Activated naive CD4-positive, alpha-beta T cell treated with Interleukin-2 at 50 U/mL for 16 hours (primary cell): ENCODE measurements at regions not wholly inside any gene's neighbourhood (a gene's known extent, or its start where the extent isn't known, plus 50 kb on each side); places are given as distances from the start of the nearest gene placed in this dataset.
"Not testable (repeated sequence)": the region's sequence is repeated elsewhere in the genome, so short reads cannot be mapped to it uniquely, and the experiment has no call there.

Source experiments
- DNase-seq: peaks from one replicate; pipeline ENCODE4 v3.0.0-alpha.2; 2020

- DNase-seq: no peak
These were observed 350.9 kb upstream of the PKN2 start for GRCh38 chr1:88333086-88333695.

- no peak for DNase-seq
These were observed 342.6 kb upstream of the PKN2 start for GRCh38 chr1:88341447-88341846.

- DNase-seq: not testable (repeated sequence)
These were observed 342.0 kb upstream of the PKN2 start for GRCh38 chr1:88342081-88342480.

GRCh38 chr1:88350648-88351047 lies 333.4 kb upstream of the PKN2 start:
- no peak for DNase-seq

- no peak for DNase-seq
These were observed 332.1 kb upstream of the PKN2 start for GRCh38 chr1:88351960-88352359.

GRCh38 chr1:88354256-88354655 lies 329.8 kb upstream of the PKN2 start:
- DNase-seq: no peak

GRCh38 chr1:88357729-88358128 lies 326.3 kb upstream of the PKN2 start:
- no peak for DNase-seq

GRCh38 chr1:88371436-88372023 lies 312.5 kb upstream of the PKN2 start:
- DNase-seq: no peak

- no peak for DNase-seq
These were observed 308.1 kb upstream of the PKN2 start for GRCh38 chr1:88375977-88376376.

- DNase-seq: no peak
These were observed 307.7 kb upstream of the PKN2 start for GRCh38 chr1:88376421-88376820.

GRCh38 chr1:88378560-88378959 lies 305.5 kb upstream of the PKN2 start:
- DNase-seq: no peak

GRCh38 chr1:88394958-88395357 lies 289.1 kb upstream of the PKN2 start:
- DNase-seq: no peak

GRCh38 chr1:88398338-88398737 lies 285.7 kb upstream of the PKN2 start:
- DNase-seq: no peak

GRCh38 chr1:88399690-88400089 lies 284.4 kb upstream of the PKN2 start:
- no peak for DNase-seq

- no peak for DNase-seq
These were observed 282.8 kb upstream of the PKN2 start for GRCh38 chr1:88401313-88401712.

GRCh38 chr1:88404582-88404981 lies 279.5 kb upstream of the PKN2 start:
- no peak for DNase-seq

GRCh38 chr1:88407248-88407647 lies 276.8 kb upstream of the PKN2 start:
- DNase-seq: no peak

GRCh38 chr1:88421997-88422396 lies 262.1 kb upstream of the PKN2 start:
- no peak for DNase-seq

GRCh38 chr1:88433556-88433955 lies 250.5 kb upstream of the PKN2 start:
- no peak for DNase-seq

GRCh38 chr1:88434836-88435235 lies 249.2 kb upstream of the PKN2 start:
- DNase-seq: no peak

GRCh38 chr1:88441022-88441421 lies 243.1 kb upstream of the PKN2 start:
- no peak for DNase-seq

- DNase-seq: no peak
These were observed 232.2 kb upstream of the PKN2 start for GRCh38 chr1:88451856-88452255.

- DNase-seq: no peak
These were observed 230.8 kb upstream of the PKN2 start for GRCh38 chr1:88453295-88453694.

- DNase-seq: no peak
These were observed 229.3 kb upstream of the PKN2 start for GRCh38 chr1:88454781-88455180.

- no peak for DNase-seq
These were observed 228.3 kb upstream of the PKN2 start for GRCh38 chr1:88455621-88456256.
